ENCODE measurements at regions not wholly inside any gene's neighbourhood (a gene's known extent, or its start where the extent isn't known, plus 50 kb on each side); places are given as distances from the start of the nearest gene placed in this dataset.

GRCh38 chr7:16021851-16022250, 335.4 kb upstream of the MEOX2 start:
- no peak for TF ChIP-seq POLR2AphosphoS5 (IDR thresholded peaks at IDR 0.05)
- TF ChIP-seq, protein P1, sequence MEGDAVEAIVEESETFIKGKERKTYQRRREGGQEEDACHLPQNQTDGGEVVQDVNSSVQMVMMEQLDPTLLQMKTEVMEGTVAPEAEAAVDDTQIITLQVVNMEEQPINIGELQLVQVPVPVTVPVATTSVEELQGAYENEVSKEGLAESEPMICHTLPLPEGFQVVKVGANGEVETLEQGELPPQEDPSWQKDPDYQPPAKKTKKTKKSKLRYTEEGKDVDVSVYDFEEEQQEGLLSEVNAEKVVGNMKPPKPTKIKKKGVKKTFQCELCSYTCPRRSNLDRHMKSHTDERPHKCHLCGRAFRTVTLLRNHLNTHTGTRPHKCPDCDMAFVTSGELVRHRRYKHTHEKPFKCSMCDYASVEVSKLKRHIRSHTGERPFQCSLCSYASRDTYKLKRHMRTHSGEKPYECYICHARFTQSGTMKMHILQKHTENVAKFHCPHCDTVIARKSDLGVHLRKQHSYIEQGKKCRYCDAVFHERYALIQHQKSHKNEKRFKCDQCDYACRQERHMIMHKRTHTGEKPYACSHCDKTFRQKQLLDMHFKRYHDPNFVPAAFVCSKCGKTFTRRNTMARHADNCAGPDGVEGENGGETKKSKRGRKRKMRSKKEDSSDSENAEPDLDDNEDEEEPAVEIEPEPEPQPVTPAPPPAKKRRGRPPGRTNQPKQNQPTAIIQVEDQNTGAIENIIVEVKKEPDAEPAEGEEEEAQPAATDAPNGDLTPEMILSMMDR (IDR thresholded peaks at IDR 0.05), result no peak
